H1 (cell line): ENCODE measurements at regions not wholly inside any gene's neighbourhood (a gene's known extent, or its start where the extent isn't known, plus 50 kb on each side); places are given as distances from the start of the nearest gene placed in this dataset.

Source experiments
- CTCF ChIA-PET: fragments of 300-600 bp; sonication (Branson Sonifier 250); formaldehyde crosslinking; loops from one replicate; lab custom pipeline; 2021; ENCODE audit not compliant: partially characterized antibody; lab: Charles Lee
- POLR2A ChIA-PET: fragments of 300-600 bp; sonication (Branson Sonifier 250); formaldehyde crosslinking; loops from one replicate; lab custom pipeline; 2021; ENCODE audit warnings: inconsistent platforms; ENCODE audit not compliant: partially characterized antibody; lab: Charles Lee
- DNase-seq, 2 experiments: peaks; one replicate each; pipeline versions ENCODE4 v3.0.0 to v3.0.0-alpha.2; 2010 to 2022; ENCODE audit warnings: low spot score in 2 of 2, low read depth in 1 of 2, mixed read lengths in 1 of 2
- FAIRE-seq: peaks from 2 replicates; lab custom pipeline; 2011; peaks lifted over from hg19 to GRCh38; lab: Jason Lieb, UNC
- H2AFZ ChIP-seq: 2 replicates; pipeline ENCODE4 v1.8.1; 2012; ENCODE audit warnings: low read length, inconsistent platforms
- H2AK5ac ChIP-seq: 2 replicates; pipeline ENCODE4 v1.6.1; 2013; ENCODE audit warnings: low read depth, low read length
- H2BK120ac ChIP-seq: replicated peaks from 2 replicates; pipeline ENCODE3; 2013; ENCODE audit warnings: low read depth, low read length, inconsistent platforms
- H2BK12ac ChIP-seq: 2 replicates; pipeline ENCODE4 v1.6.1; 2013; ENCODE audit warnings: low read depth, low read length
- H2BK15ac ChIP-seq: 2 replicates; pipeline ENCODE4 v1.6.1; 2013; ENCODE audit warnings: low read length
- H2BK20ac ChIP-seq: 2 replicates; pipeline ENCODE4 v1.6.1; 2013; ENCODE audit warnings: low read length
- H2BK5ac ChIP-seq: 2 replicates; pipeline ENCODE4 v1.6.1; 2013; ENCODE audit warnings: low read depth, low read length
- H3K14ac ChIP-seq: 2 replicates; pipeline ENCODE4 v1.6.1; 2013; ENCODE audit warnings: inconsistent platforms; ENCODE audit not compliant: insufficient read length
- H3K18ac ChIP-seq: 2 replicates; pipeline ENCODE4 v1.6.1; 2013; ENCODE audit warnings: low read length; ENCODE audit errors: extremely low read depth
- H3K23ac ChIP-seq: 2 replicates; pipeline ENCODE4 v1.6.1; 2013; ENCODE audit warnings: inconsistent platforms; ENCODE audit not compliant: insufficient read length
- H3K23me2 ChIP-seq: 2 replicates; pipeline ENCODE4 v1.6.1; 2013; ENCODE audit warnings: low read depth, low read length
- H3K27ac ChIP-seq: 2 replicates; pipeline ENCODE4 v1.6.1; 2011; ENCODE audit warnings: low read depth, low read length, inconsistent platforms
- H3K27me3 ChIP-seq, 4 experiments: replicated peaks in 1 of 4; 1 replicate in 1 of 4; 2 replicates in 3 of 4; pipeline versions ENCODE4 v1.6.1 to v1.8.1; 2011 to 2013; ENCODE audit warnings: low read length in 3 of 4, mild to moderate bottlenecking in 3 of 4, inconsistent platforms in 2 of 4, mixed read lengths in 2 of 4, moderate library complexity in 1 of 4; ENCODE audit not compliant: control insufficient read depth in 3 of 4, insufficient read depth in 3 of 4; ENCODE audit errors: extremely low read depth in 1 of 4
- H3K36me3 ChIP-seq, 4 experiments: 2 replicates each; pipeline versions ENCODE4 v1.6.1 to v1.8.1; 2011 to 2013; ENCODE audit warnings: mild to moderate bottlenecking in 4 of 4, low read length in 3 of 4, moderate library complexity in 2 of 4, control low read depth in 1 of 4, inconsistent platforms in 1 of 4; ENCODE audit not compliant: insufficient read depth in 4 of 4, control insufficient read depth in 2 of 4
- H3K4ac ChIP-seq: replicated peaks from 2 replicates; pipeline ENCODE3; 2013; ENCODE audit warnings: low read length, low read depth, mixed read lengths, inconsistent platforms; ENCODE audit not compliant: insufficient read length
- H3K4me1 ChIP-seq, 4 experiments: replicated peaks in 1 of 4; 1 replicate in 1 of 4; 2 replicates in 3 of 4; pipeline versions ENCODE4 v1.6.1 to v1.8.1; 2011 to 2013; ENCODE audit warnings: low read length in 3 of 4, inconsistent platforms in 2 of 4, mixed read lengths in 1 of 4; ENCODE audit not compliant: insufficient read depth in 4 of 4, control insufficient read depth in 3 of 4
- H3K4me2 ChIP-seq, 2 experiments: 2 replicates each; pipeline versions ENCODE4 v1.6.1 to v1.8.1; 2011 to 2013; ENCODE audit warnings: low read depth in 2 of 2, low read length in 2 of 2, control low read depth in 1 of 2, inconsistent platforms in 1 of 2, mild to moderate bottlenecking in 1 of 2; ENCODE audit not compliant: insufficient read depth in 1 of 2
- H3K4me3 ChIP-seq, 4 experiments: fragments of 200-600, 300-600 bp in 1 of 4; sonication (generic), shearing (Covaris generic), sonication (Bioruptor Twin) in 1 of 4; 2 replicates each; pipeline versions ENCODE4 v1.5.1 to v1.8.1; 2011 to 2016; ENCODE audit warnings: low read length in 4 of 4, low read depth in 3 of 4, control low read depth in 2 of 4, inconsistent platforms in 2 of 4, mild to moderate bottlenecking in 2 of 4, mixed read lengths in 1 of 4, moderate library complexity in 1 of 4; ENCODE audit not compliant: insufficient read depth in 2 of 4; ENCODE audit errors: extremely low read depth in 1 of 4
- H3K56ac ChIP-seq: replicated peaks from 2 replicates; pipeline ENCODE3; 2013; ENCODE audit warnings: low read depth, mild to moderate bottlenecking, mixed read lengths, low read length, inconsistent platforms; ENCODE audit not compliant: insufficient read length
- H3K79me1 ChIP-seq: 2 replicates; pipeline ENCODE4 v1.6.1; 2013; ENCODE audit warnings: low read depth, low read length, control low read depth
- H3K79me2 ChIP-seq, 2 experiments: 2 replicates each; pipeline versions ENCODE4 v1.6.1 to v1.8.1; 2012 to 2013; ENCODE audit warnings: low read length in 2 of 2, mild to moderate bottlenecking in 2 of 2, inconsistent platforms in 1 of 2; ENCODE audit not compliant: insufficient read depth in 2 of 2, control insufficient read depth in 1 of 2
- H3K9ac ChIP-seq, 4 experiments: replicated peaks in 1 of 4; 1 replicate in 1 of 4; 2 replicates in 3 of 4; pipeline versions ENCODE4 v1.6.1 to v1.8.1; 2011 to 2013; ENCODE audit warnings: low read depth in 3 of 4, low read length in 3 of 4, control low read depth in 2 of 4, mild to moderate bottlenecking in 2 of 4, moderate library complexity in 2 of 4, inconsistent platforms in 1 of 4; ENCODE audit errors: extremely low read depth in 1 of 4
- H3K9me3 ChIP-seq, 2 experiments: 2 replicates each; pipeline versions ENCODE4 v1.6.1 to v1.8.1; 2012 to 2013; ENCODE audit warnings: mild to moderate bottlenecking in 2 of 2, moderate library complexity in 2 of 2, control low read depth in 1 of 2, inconsistent platforms in 1 of 2, low read depth in 1 of 2, low read length in 1 of 2, mixed read lengths in 1 of 2; ENCODE audit not compliant: insufficient read depth in 2 of 2
- H4K20me1 ChIP-seq, 2 experiments: replicated peaks in 1 of 2; 2 replicates each; pipeline versions ENCODE3 to v1.8.1; 2011 to 2013; ENCODE audit warnings: inconsistent platforms in 2 of 2, low read length in 2 of 2, mild to moderate bottlenecking in 1 of 2; ENCODE audit not compliant: insufficient read depth in 2 of 2, control insufficient read depth in 1 of 2
- H4K5ac ChIP-seq: 2 replicates; pipeline ENCODE4 v1.6.1; 2013; ENCODE audit warnings: low read length, low read depth, mixed read lengths, inconsistent platforms; ENCODE audit not compliant: insufficient read length
- H4K8ac ChIP-seq: 2 replicates; pipeline ENCODE4 v1.8.0; 2013; ENCODE audit warnings: mild to moderate bottlenecking, moderate library complexity, low read length, inconsistent platforms; ENCODE audit not compliant: insufficient read depth; ENCODE audit errors: extremely low read depth
- H4K91ac ChIP-seq: replicated peaks from 2 replicates; pipeline ENCODE3; 2013; ENCODE audit warnings: low read length, mixed read lengths, inconsistent platforms; ENCODE audit not compliant: insufficient read length
- BCL11A ChIP-seq, 2 experiments: IDR thresholded peaks; one replicate each; pipeline ENCODE4 v1.6.1; 2011; ENCODE audit warnings: low read depth in 2 of 2, low read length in 2 of 2, mild to moderate bottlenecking in 2 of 2
- BRCA1 ChIP-seq: IDR thresholded peaks from 2 replicates; pipeline ENCODE4 v1.6.1; 2012; ENCODE audit warnings: low read depth, low read length, improper control_type of control experiment
- CBX8 ChIP-seq: fragments of 300-800, 300-1000 bp; sonication (generic); IDR thresholded peaks from 2 replicates; pipeline ENCODE4 v1.7.1; 2016; ENCODE audit warnings: low read depth, low read length, borderline replicate concordance
- CEBPB ChIP-seq: IDR thresholded peaks from 2 replicates; pipeline ENCODE4 v1.6.1; 2012; ENCODE audit warnings: low read depth, low read length
- CHD2 ChIP-seq: IDR thresholded peaks from 2 replicates; pipeline ENCODE4 v1.6.1; 2012; ENCODE audit warnings: low read length, improper control_type of control experiment
- EGR1 ChIP-seq: IDR thresholded peaks from 2 replicates; pipeline ENCODE4 v1.6.1; 2011; ENCODE audit warnings: low read depth, low read length, borderline replicate concordance
- KDM1A ChIP-seq: fragments of 200-600, 300-600 bp; sonication (generic); IDR thresholded peaks from 2 replicates; pipeline ENCODE4 v1.7.1; 2016; ENCODE audit warnings: mild to moderate bottlenecking, low read length, borderline replicate concordance
- KDM5A ChIP-seq: fragments of 200-600 bp; IDR thresholded peaks from 2 replicates; pipeline ENCODE4 v1.7.1; 2012; ENCODE audit warnings: mild to moderate bottlenecking, low read length, inconsistent platforms, mixed read lengths
- POLR2AphosphoS5 ChIP-seq: IDR thresholded peaks from 2 replicates; pipeline ENCODE4 v1.6.1; 2011; ENCODE audit warnings: low read depth, low read length
- POU5F1 ChIP-seq: IDR thresholded peaks from 2 replicates; pipeline ENCODE4 v1.6.1; 2011; ENCODE audit warnings: low read depth, mild to moderate bottlenecking, low read length, moderate library complexity
- RXRA ChIP-seq: IDR thresholded peaks from 2 replicates; pipeline ENCODE4 v1.6.1; 2011; ENCODE audit warnings: low read depth, mild to moderate bottlenecking, low read length, moderate library complexity; ENCODE audit not compliant: insufficient read depth
- SP4 ChIP-seq: IDR thresholded peaks from 2 replicates; pipeline ENCODE4 v1.6.1; 2012; ENCODE audit warnings: low read length, inconsistent platforms
- TAF1 ChIP-seq: IDR thresholded peaks from 2 replicates; pipeline ENCODE4 v1.6.1; 2011; ENCODE audit warnings: mild to moderate bottlenecking, low read depth, low read length
- TAF7 ChIP-seq: optimal IDR thresholded peaks from 2 replicates; pipeline ENCODE3; 2011; ENCODE audit warnings: low read depth, mild to moderate bottlenecking, inconsistent platforms, low read length, moderate library complexity, borderline replicate concordance
- YY1 ChIP-seq: IDR thresholded peaks from 2 replicates; pipeline ENCODE4 v1.6.1; 2011; ENCODE audit warnings: low read depth, mild to moderate bottlenecking, low read length
- WGBS, 2 experiments: shearing (Covaris generic) in 1 of 2; methylation state at CpG; one replicate each; pipeline versions ENCODE4 v1.1.6 to v1.1.7; 2013 to 2015; ENCODE audit warnings: low lambda C conversion rate in 2 of 2, mixed read lengths in 2 of 2, inconsistent platforms in 1 of 2, low coverage in 1 of 2, missing lambda C conversion rate in 1 of 2; ENCODE audit not compliant: insufficient replicate concordance in 2 of 2, insufficient coverage in 1 of 2, insufficient read length in 1 of 2; ENCODE audit errors: extremely low coverage in 1 of 2, missing lambda C conversion rate in 1 of 2; 5-methylcytosine and 5-hydroxymethylcytosine counted together
- TF ChIP-seq, protein P1 (sequence below): IDR thresholded peaks from 2 replicates; pipeline ENCODE4 v1.6.1; 2012; ENCODE audit warnings: inconsistent platforms

DNA sequence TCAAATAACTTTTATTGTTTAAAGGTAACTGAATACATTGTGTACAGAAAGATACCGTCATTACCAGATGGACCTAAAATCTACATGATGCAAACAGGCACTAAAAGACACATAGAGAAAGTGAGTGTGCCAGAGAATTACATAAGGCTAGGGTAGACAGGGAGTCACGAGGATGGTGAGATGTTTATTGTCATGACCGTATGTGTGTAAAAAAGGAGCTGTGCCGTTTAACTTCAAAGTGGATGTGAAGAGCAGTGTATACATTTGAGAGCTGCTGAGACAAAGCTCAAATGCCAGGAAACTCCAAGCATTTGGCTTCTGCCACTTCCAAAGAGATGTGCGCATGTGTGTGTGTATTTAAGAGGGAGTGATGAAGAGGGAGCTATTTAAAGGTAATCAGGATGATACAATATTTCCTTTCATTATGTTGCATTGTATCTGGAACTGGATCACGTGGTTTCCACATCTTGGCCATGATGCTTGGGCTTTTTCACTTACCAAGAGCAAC lies 51.4 kb upstream of the IGF1R start:
- Histone ChIP-seq H2AK5ac (no peak overlapping the region), H3K36me3 (no peaks in the 10 kb centered on the region), H2AFZ (no peak overlapping the region), H3K79me2 (no peaks in the 10 kb centered on the region), H3K79me1 (no peaks in the 10 kb centered on the region), H3K23ac (no peak overlapping the region), H2BK5ac (no peak overlapping the region), H2BK15ac (no peak overlapping the region), H3K27ac (no peak overlapping the region), H3K4me2 (no peak overlapping the region), H2BK20ac (no peak overlapping the region), H3K14ac (no peak overlapping the region), H3K9ac (no peak overlapping the region), H2BK12ac (no peak overlapping the region; the same call in 1 of the 2 replicates), H4K8ac (no peak overlapping the region), H4K5ac (no peak overlapping the region), H3K56ac (no peak overlapping the region), H3K4me1 (peaks cover 0 to 14% (median 8%) of the 10 kb centered on the region in 4 experiments; a peak in 5 of 7 replicates), H3K4me3 (no peak overlapping the region), H3K18ac (no peak overlapping the region), H3K4ac (no peak overlapping the region), H3K23me2 (peaks cover 2% of the 10 kb centered on the region; the same call in 1 of the 2 replicates), H4K20me1 (no peaks in the 10 kb centered on the region), H3K9me3 (peaks cover 3% of the 10 kb centered on the region in 2 experiments), H2BK120ac (peak overlapping the region; percentile 10), H4K91ac (no peak overlapping the region), H3K27me3 (no peaks in the 10 kb centered on the region)
- DNase-seq: no peak
- ChIA-PET POLR2A (interaction anchor here (0.9 to 1.6 kb wide), 2 partner anchors 14 to 15 kb away, joined by 3 read pairs; no protein-coding TSS in a partner anchor), CTCF (interaction anchor here (0.5 to 6.2 kb wide), 8 partner anchors 10 to 85 kb away, joined by 3 to 35 read pairs (median 4); no protein-coding TSS in a partner anchor)
- WGBS, 2 experiments: 86% methylated on average over 6 of the region's 6 CpGs; no CpG with 5 or more reads in 1 of the 2 experiments
- no peak for FAIRE-seq
- TF ChIP-seq, protein P1, sequence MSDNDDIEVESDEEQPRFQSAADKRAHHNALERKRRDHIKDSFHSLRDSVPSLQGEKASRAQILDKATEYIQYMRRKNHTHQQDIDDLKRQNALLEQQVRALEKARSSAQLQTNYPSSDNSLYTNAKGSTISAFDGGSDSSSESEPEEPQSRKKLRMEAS: no peak
- TF ChIP-seq EGR1: no peak
- no peak for TF ChIP-seq KDM1A
- no peak for TF ChIP-seq YY1
- TF ChIP-seq BRCA1: no peak
- TF ChIP-seq CHD2: no peak
- no peak for TF ChIP-seq CBX8
- no peak for TF ChIP-seq POLR2AphosphoS5
- TF ChIP-seq TAF1: no peak
- TF ChIP-seq CEBPB: no peak
- no peak for TF ChIP-seq RXRA
- no peak for TF ChIP-seq BCL11A (IDR thresholded peaks at IDR 0.05; ENCODE audit: low read depth in 2 of 2, low read length in 2 of 2)
- no peak for TF ChIP-seq TAF7
- no peak for TF ChIP-seq KDM5A
- no peak for TF ChIP-seq POU5F1
- no peak for TF ChIP-seq SP4
